Epithelial cell of proximal tubule (primary cell): ENCODE measurements at regions not wholly inside any gene's neighbourhood (a gene's known extent, or its start where the extent isn't known, plus 50 kb on each side); places are given as distances from the start of the nearest gene placed in this dataset.

Experiments
- DNase-seq: peaks from one replicate; pipeline ENCODE4 v3.0.0-alpha.2; 2011; ENCODE audit warnings: low read depth
- H3K4me3 ChIP-seq: 2 replicates; pipeline ENCODE4 v1.5.1; 2011; ENCODE audit warnings: low read depth, mild to moderate bottlenecking, low read length
- TF ChIP-seq, protein P1 (sequence below): conservative IDR thresholded peaks from 2 replicates; pipeline ENCODE4 v1.5.1; 2012; ENCODE audit warnings: low read depth, mild to moderate bottlenecking, low read length

DNA sequence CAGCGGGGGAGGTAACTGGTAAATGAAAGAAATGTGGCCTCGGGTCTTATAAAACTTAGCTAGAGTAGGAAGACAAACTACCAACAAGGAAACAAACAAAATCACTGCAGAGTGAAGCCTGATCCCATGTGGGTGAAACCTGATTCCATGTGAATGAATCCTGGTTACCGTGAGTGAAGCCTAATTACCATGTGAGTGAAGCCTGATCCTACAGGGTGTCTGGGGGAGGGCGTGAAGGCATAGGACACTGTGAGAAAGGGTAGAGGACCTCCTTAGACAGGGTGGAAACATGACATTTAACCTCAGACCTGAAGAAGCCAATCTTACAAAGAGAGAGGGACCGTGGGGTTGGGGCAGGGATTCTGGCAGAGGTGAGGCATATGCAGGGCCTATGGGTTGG lies 106.2 kb upstream of the USP47 start:
- no peak overlapping the region for H3K4me3 ChIP-seq
- TF ChIP-seq, protein P1, sequence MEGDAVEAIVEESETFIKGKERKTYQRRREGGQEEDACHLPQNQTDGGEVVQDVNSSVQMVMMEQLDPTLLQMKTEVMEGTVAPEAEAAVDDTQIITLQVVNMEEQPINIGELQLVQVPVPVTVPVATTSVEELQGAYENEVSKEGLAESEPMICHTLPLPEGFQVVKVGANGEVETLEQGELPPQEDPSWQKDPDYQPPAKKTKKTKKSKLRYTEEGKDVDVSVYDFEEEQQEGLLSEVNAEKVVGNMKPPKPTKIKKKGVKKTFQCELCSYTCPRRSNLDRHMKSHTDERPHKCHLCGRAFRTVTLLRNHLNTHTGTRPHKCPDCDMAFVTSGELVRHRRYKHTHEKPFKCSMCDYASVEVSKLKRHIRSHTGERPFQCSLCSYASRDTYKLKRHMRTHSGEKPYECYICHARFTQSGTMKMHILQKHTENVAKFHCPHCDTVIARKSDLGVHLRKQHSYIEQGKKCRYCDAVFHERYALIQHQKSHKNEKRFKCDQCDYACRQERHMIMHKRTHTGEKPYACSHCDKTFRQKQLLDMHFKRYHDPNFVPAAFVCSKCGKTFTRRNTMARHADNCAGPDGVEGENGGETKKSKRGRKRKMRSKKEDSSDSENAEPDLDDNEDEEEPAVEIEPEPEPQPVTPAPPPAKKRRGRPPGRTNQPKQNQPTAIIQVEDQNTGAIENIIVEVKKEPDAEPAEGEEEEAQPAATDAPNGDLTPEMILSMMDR: no peak
- DNase-seq: no peak

- DNase-seq: no peak
- TF ChIP-seq, protein P1: no peak
- no peak overlapping the region for H3K4me3 ChIP-seq
Measured at GRCh38 chr11:11733246-11733747, 108.5 kb upstream of the USP47 start.

DNA sequence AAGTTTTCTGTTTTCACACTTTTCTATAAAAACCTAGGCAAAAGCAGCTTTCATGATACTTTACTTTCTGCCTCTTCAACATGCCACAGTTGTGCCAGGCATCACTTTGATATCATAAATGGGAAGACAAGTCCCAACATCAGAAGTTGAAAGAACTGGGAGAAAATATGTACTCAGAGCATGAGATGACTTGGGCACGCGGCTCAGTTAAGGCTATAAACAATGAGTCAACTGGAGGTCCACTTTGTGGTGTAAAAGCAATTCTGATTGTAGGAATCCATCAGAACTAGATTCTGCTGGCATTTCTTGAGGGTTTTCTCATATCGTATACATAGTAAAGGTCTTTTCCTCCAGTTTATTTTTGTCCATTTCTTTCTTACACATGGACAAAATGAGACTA lies 109.7 kb upstream of the USP47 start:
- TF ChIP-seq, protein P1: no peak
- no peak for DNase-seq
- H3K4me3 ChIP-seq: no peak overlapping the region

- peak; percentile 27 for DNase-seq
- TF ChIP-seq, protein P1: no peak
- H3K4me3 ChIP-seq: no peak overlapping the region
Measured at GRCh38 chr11:11731311-11732083, 109.7 kb upstream of the GALNT18 start.

DNA sequence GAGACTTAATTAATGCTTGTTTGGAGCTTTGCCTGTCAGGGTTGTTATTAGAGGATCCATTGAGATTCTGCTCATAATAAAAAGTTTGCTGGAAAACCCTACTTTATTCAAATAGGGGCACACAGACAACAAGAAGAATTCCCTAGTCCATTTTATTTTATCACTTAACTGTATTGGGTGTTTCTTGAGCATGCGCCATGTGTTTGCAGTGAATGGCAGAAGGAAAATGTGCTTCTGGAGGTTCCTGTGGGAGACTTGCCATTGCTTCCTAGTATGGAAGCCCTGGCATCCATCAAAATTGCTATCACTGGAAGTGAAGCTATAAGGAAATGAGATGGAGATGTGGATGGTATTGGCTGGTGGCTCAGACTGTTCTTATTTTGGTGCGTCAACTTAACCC lies 106.6 kb upstream of the GALNT18 start:
- TF ChIP-seq, protein P1: no peak

GRCh38 chr11:11725438-11725837 lies 103.6 kb upstream of the GALNT18 start:
- TF ChIP-seq, protein P1: no peak
- no peak overlapping the region for H3K4me3 ChIP-seq
- no peak for DNase-seq

More for the DNA sequence above, 106.6 kb upstream of the GALNT18 start:
- H3K4me3 ChIP-seq: no peak overlapping the region
- DNase-seq: no peak

DNA sequence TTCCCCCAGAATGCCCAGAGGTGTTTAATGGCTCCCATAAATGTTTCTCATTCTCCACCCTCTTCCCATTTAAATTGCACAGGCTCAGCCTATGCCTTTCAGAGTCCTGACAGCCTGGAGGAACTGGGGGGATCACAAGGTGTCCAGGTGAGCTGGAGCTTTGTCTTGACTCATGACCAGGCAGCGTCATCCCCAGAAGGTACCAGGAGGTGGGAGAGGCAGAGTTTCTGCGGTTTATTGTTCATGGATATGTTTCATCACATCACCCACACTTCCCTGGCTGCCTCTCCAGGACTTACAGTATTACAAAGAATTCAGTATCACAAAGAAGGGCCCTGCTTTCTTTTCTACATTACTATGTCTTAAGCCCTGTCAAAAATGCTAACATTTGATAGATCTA lies 103.2 kb upstream of the GALNT18 start:
- no peak overlapping the region for H3K4me3 ChIP-seq
- TF ChIP-seq, protein P1: no peak
- no peak for DNase-seq
